Fibroblast of lung (primary cell): ENCODE measurements at regions not wholly inside any gene's neighbourhood (a gene's known extent, or its start where the extent isn't known, plus 50 kb on each side); places are given as distances from the start of the nearest gene placed in this dataset.

Experiments used
- DNase-seq, 2 donors: peaks; one replicate each; pipeline versions ENCODE4 v3.0.0 to v3.0.0-alpha.2; 2010; ENCODE audit warnings: low read depth in 2 of 2
- H2AFZ ChIP-seq: 2 replicates; pipeline ENCODE4 v1.5.1; 2012; ENCODE audit warnings: low read length, control low read depth, inconsistent platforms
- H3K27ac ChIP-seq: 2 replicates; pipeline ENCODE4 v1.5.1; 2011; ENCODE audit warnings: low read length, control low read depth; ENCODE audit not compliant: insufficient read depth
- H3K27me3 ChIP-seq: 2 replicates; pipeline ENCODE4 v1.5.1; 2011; ENCODE audit warnings: mild to moderate bottlenecking, low read length; ENCODE audit not compliant: control insufficient read depth, insufficient read depth
- H3K36me3 ChIP-seq: 2 replicates; pipeline ENCODE4 v1.5.1; 2011; ENCODE audit warnings: low read length; ENCODE audit not compliant: control insufficient read depth, insufficient read depth
- H3K4me1 ChIP-seq: 2 replicates; pipeline ENCODE4 v1.5.1; 2011; ENCODE audit warnings: low read length; ENCODE audit not compliant: control insufficient read depth, insufficient read depth; ENCODE audit errors: extremely low read depth
- H3K4me2 ChIP-seq: 2 replicates; pipeline ENCODE4 v1.5.1; 2011; ENCODE audit warnings: low read length, control low read depth; ENCODE audit not compliant: insufficient read depth; ENCODE audit errors: extremely low read depth
- H3K4me3 ChIP-seq, 4 experiments: fragments of 200-600 bp in 1 of 4; sonication (generic) in 1 of 4; replicated peaks in 1 of 4; 2 replicates each; pipeline ENCODE4 v1.5.1; 2011 to 2016; ENCODE audit warnings: low read length in 4 of 4, low read depth in 3 of 4, mild to moderate bottlenecking in 3 of 4, control low read depth in 2 of 4, inconsistent platforms in 1 of 4, mixed read lengths in 1 of 4; ENCODE audit not compliant: insufficient read depth in 1 of 4; ENCODE audit errors: control extremely low read depth in 1 of 4
- H3K79me2 ChIP-seq: 2 replicates; pipeline ENCODE4 v1.5.1; 2012; ENCODE audit warnings: mild to moderate bottlenecking, low read length, inconsistent platforms; ENCODE audit not compliant: control insufficient read depth, insufficient read depth
- H3K9ac ChIP-seq: 2 replicates; pipeline ENCODE4 v1.5.1; 2011; ENCODE audit warnings: mild to moderate bottlenecking, low read length, control low read depth; ENCODE audit not compliant: insufficient read depth
- H3K9me3 ChIP-seq: 2 replicates; pipeline ENCODE4 v1.5.1; 2012; ENCODE audit warnings: low read depth, low read length; ENCODE audit not compliant: control insufficient read depth, insufficient read depth
- H4K20me1 ChIP-seq: 2 replicates; pipeline ENCODE4 v1.5.1; 2011; ENCODE audit warnings: low read length; ENCODE audit not compliant: control insufficient read depth, insufficient read depth; ENCODE audit errors: extremely low read depth
- CTCF ChIP-seq, 2 donors: IDR thresholded peaks in 1 of 2; conservative IDR thresholded peaks in 1 of 2; 1 replicate in 1 of 2; 2 replicates in 1 of 2; pipeline ENCODE4 v1.5.1; 2011 to 2012; ENCODE audit warnings: low read length in 2 of 2, control low read depth in 1 of 2, inconsistent platforms in 1 of 2, low read depth in 1 of 2, mild to moderate bottlenecking in 1 of 2
- EZH2 ChIP-seq: IDR thresholded peaks from 2 replicates; pipeline ENCODE4 v1.5.1; 2012; ENCODE audit warnings: low read length, control low read depth, mild to moderate bottlenecking; ENCODE audit errors: missing control alignments

- Histone ChIP-seq H3K4me3 (no peak overlapping the region), H3K27ac (no peak overlapping the region), H4K20me1 (no peaks in the 10 kb centered on the region), H3K9ac (no peak overlapping the region), H3K36me3 (no peaks in the 10 kb centered on the region), H3K4me1 (no peaks in the 10 kb centered on the region), H3K27me3 (no peaks in the 10 kb centered on the region), H3K9me3 (no peaks in the 10 kb centered on the region), H3K4me2 (no peak overlapping the region), H2AFZ (no peak overlapping the region), H3K79me2 (no peaks in the 10 kb centered on the region)
- TF ChIP-seq CTCF (conservative IDR thresholded peaks at IDR 0.05 in 1 of 2, IDR thresholded peaks at IDR 0.05 in 1 of 2; ENCODE audit: low read depth in 1 of 2, low read length in 2 of 2) (no peak), EZH2 (no peak)
- peak in 1 of 2 donors; percentile 56 for DNase-seq
These were observed 658.0 kb upstream of the MDGA2 start for GRCh38 chr14:48333221-48333920.

GRCh38 chr14:48331421-48331820 lies 656.0 kb upstream of the MDGA2 start:
- Histone ChIP-seq H3K4me3 (no peak overlapping the region), H4K20me1 (no peaks in the 10 kb centered on the region), H3K9me3 (no peaks in the 10 kb centered on the region), H3K36me3 (no peaks in the 10 kb centered on the region), H3K79me2 (no peaks in the 10 kb centered on the region), H3K27ac (no peak overlapping the region), H3K4me2 (no peak overlapping the region), H3K9ac (no peak overlapping the region), H3K27me3 (no peaks in the 10 kb centered on the region), H3K4me1 (no peaks in the 10 kb centered on the region), H2AFZ (no peak overlapping the region)
- DNase-seq: peak in 1 of 2 donors; percentile 35
- TF ChIP-seq CTCF (conservative IDR thresholded peaks at IDR 0.05 in 1 of 2, IDR thresholded peaks at IDR 0.05 in 1 of 2; ENCODE audit: low read depth in 1 of 2, low read length in 2 of 2): no peak
- TF ChIP-seq EZH2: no peak

- H3K9me3 ChIP-seq: no peaks in the 10 kb centered on the region
- H3K4me3 ChIP-seq: no peak overlapping the region
- no peaks in the 10 kb centered on the region for H3K79me2 ChIP-seq
- no peak overlapping the region for H2AFZ ChIP-seq
- no peaks in the 10 kb centered on the region for H3K27me3 ChIP-seq
- H3K9ac ChIP-seq: no peak overlapping the region
- DNase-seq: peak in 1 of 2 donors; percentile 57
- no peaks in the 10 kb centered on the region for H4K20me1 ChIP-seq
- H3K4me1 ChIP-seq: no peaks in the 10 kb centered on the region
- H3K4me2 ChIP-seq: no peak overlapping the region
- no peaks in the 10 kb centered on the region for H3K36me3 ChIP-seq
- no peak for TF ChIP-seq EZH2
- no peak for TF ChIP-seq CTCF (conservative IDR thresholded peaks at IDR 0.05 in 1 of 2, IDR thresholded peaks at IDR 0.05 in 1 of 2; ENCODE audit: low read depth in 1 of 2, low read length in 2 of 2)
- H3K27ac ChIP-seq: no peak overlapping the region
These were observed 650.1 kb upstream of the MDGA2 start for GRCh38 chr14:48325486-48325885.
